Stimulated activated naive CD8-positive, alpha-beta T cell treated with anti-CD3 and anti-CD28 coated beads, Interleukin-15, Interleukin-2, amounts not matched to agents 100 ng/mL and 50 ng/mL, for 24 hours (primary cell): ENCODE measurements at regions not wholly inside any gene's neighbourhood (a gene's known extent, or its start where the extent isn't known, plus 50 kb on each side); places are given as distances from the start of the nearest gene placed in this dataset.
"Not testable (repeated sequence)": the region's sequence is repeated elsewhere in the genome, so short reads cannot be mapped to it uniquely, and the experiment has no call there.

Experiments
- H3K27ac Mint-ChIP-seq: one replicate; pipeline ENCODE4 v1.8.0; 2021; ENCODE audit warnings: mild to moderate bottlenecking, mixed read lengths
- H3K27me3 Mint-ChIP-seq: one replicate; pipeline ENCODE4 v1.8.0; 2021; ENCODE audit warnings: mixed read lengths
- H3K36me3 Mint-ChIP-seq: one replicate; pipeline ENCODE4 v1.8.0; 2021; ENCODE audit warnings: low read depth, mixed read lengths
- H3K4me1 Mint-ChIP-seq: one replicate; pipeline ENCODE4 v1.8.0; 2021; ENCODE audit warnings: low read depth, mixed read lengths
- H3K4me3 Mint-ChIP-seq: one replicate; pipeline ENCODE4 v1.8.0; 2021; ENCODE audit warnings: mild to moderate bottlenecking, mixed read lengths
- H3K9me3 Mint-ChIP-seq: one replicate; pipeline ENCODE4 v1.8.0; 2021; ENCODE audit warnings: mixed read lengths

GRCh38 chr4:3369781-3370674 is 71.7 kb upstream of the HGFAC start:
- H3K4me3 Mint-ChIP-seq = peak overlapping the region; percentile 50
- no peak overlapping the region for H3K27ac Mint-ChIP-seq
- no peaks in the 10 kb centered on the region for H3K36me3 Mint-ChIP-seq
- H3K27me3 Mint-ChIP-seq = peaks cover 7% of the 10 kb centered on the region
- H3K4me1 Mint-ChIP-seq = peaks cover 30% of the 10 kb centered on the region
- H3K9me3 Mint-ChIP-seq = no peaks in the 10 kb centered on the region

- H3K4me3 Mint-ChIP-seq = no peak overlapping the region
- H3K4me1 Mint-ChIP-seq = peaks cover 30% of the 10 kb centered on the region
- H3K36me3 Mint-ChIP-seq = no peaks in the 10 kb centered on the region
- H3K9me3 Mint-ChIP-seq = no peaks in the 10 kb centered on the region
- no peak overlapping the region for H3K27ac Mint-ChIP-seq
- H3K27me3 Mint-ChIP-seq = peaks cover 7% of the 10 kb centered on the region
Observed at GRCh38 chr4:3371033-3372001, 70.5 kb upstream of the HGFAC start.

- no peak overlapping the region for H3K27ac Mint-ChIP-seq
- no peaks in the 10 kb centered on the region for H3K36me3 Mint-ChIP-seq
- H3K4me1 Mint-ChIP-seq = peaks cover 30% of the 10 kb centered on the region
- H3K4me3 Mint-ChIP-seq = no peak overlapping the region
- no peaks in the 10 kb centered on the region for H3K9me3 Mint-ChIP-seq
- peaks cover 7% of the 10 kb centered on the region for H3K27me3 Mint-ChIP-seq
Observed at GRCh38 chr4:3372264-3372932, 69.4 kb upstream of the HGFAC start.

- H3K9me3 Mint-ChIP-seq = no peaks in the 10 kb centered on the region
- H3K27me3 Mint-ChIP-seq = peaks cover 7% of the 10 kb centered on the region
- peaks cover 30% of the 10 kb centered on the region for H3K4me1 Mint-ChIP-seq
- no peak overlapping the region for H3K4me3 Mint-ChIP-seq
- H3K36me3 Mint-ChIP-seq = peaks cover 1% of the 10 kb centered on the region
- H3K27ac Mint-ChIP-seq = no peak overlapping the region
Observed at GRCh38 chr4:3372933-3373465, 68.8 kb upstream of the HGFAC start.

- H3K4me3 Mint-ChIP-seq = no peak overlapping the region
- peaks cover 30% of the 10 kb centered on the region for H3K4me1 Mint-ChIP-seq
- H3K36me3 Mint-ChIP-seq = peaks cover 3% of the 10 kb centered on the region
- no peaks in the 10 kb centered on the region for H3K9me3 Mint-ChIP-seq
- no peak overlapping the region for H3K27ac Mint-ChIP-seq
- H3K27me3 Mint-ChIP-seq = peaks cover 7% of the 10 kb centered on the region
Observed at GRCh38 chr4:3373468-3373867, 68.3 kb upstream of the HGFAC start.

GRCh38 chr4:3374011-3374645 is 67.6 kb upstream of the HGFAC start:
- peaks cover 3% of the 10 kb centered on the region for H3K36me3 Mint-ChIP-seq
- no peak overlapping the region for H3K27ac Mint-ChIP-seq
- H3K9me3 Mint-ChIP-seq = peaks cover 3% of the 10 kb centered on the region
- H3K4me1 Mint-ChIP-seq = peaks cover 24% of the 10 kb centered on the region
- no peak overlapping the region for H3K4me3 Mint-ChIP-seq
- H3K27me3 Mint-ChIP-seq = peaks cover 7% of the 10 kb centered on the region

GRCh38 chr4:3374667-3375066 is 67.1 kb upstream of the HGFAC start:
- no peak overlapping the region for H3K4me3 Mint-ChIP-seq
- peaks cover 4% of the 10 kb centered on the region for H3K27me3 Mint-ChIP-seq
- peaks cover 19% of the 10 kb centered on the region for H3K4me1 Mint-ChIP-seq
- peaks cover 7% of the 10 kb centered on the region for H3K36me3 Mint-ChIP-seq
- peaks cover 6% of the 10 kb centered on the region for H3K9me3 Mint-ChIP-seq
- H3K27ac Mint-ChIP-seq = no peak overlapping the region

- peaks cover 3% of the 10 kb centered on the region for H3K27me3 Mint-ChIP-seq
- H3K36me3 Mint-ChIP-seq = peaks cover 10% of the 10 kb centered on the region
- H3K27ac Mint-ChIP-seq = no peak overlapping the region
- peaks cover 13% of the 10 kb centered on the region for H3K4me1 Mint-ChIP-seq
- H3K9me3 Mint-ChIP-seq = peaks cover 10% of the 10 kb centered on the region
- no peak overlapping the region for H3K4me3 Mint-ChIP-seq
Observed at GRCh38 chr4:3375688-3376087, 66.1 kb upstream of the HGFAC start.

GRCh38 chr4:3376266-3376665 is 65.5 kb upstream of the HGFAC start:
- peaks cover 3% of the 10 kb centered on the region for H3K27me3 Mint-ChIP-seq
- H3K4me3 Mint-ChIP-seq = no peak overlapping the region
- H3K9me3 Mint-ChIP-seq = peaks cover 15% of the 10 kb centered on the region
- H3K4me1 Mint-ChIP-seq = peaks cover 13% of the 10 kb centered on the region
- H3K27ac Mint-ChIP-seq = no peak overlapping the region
- H3K36me3 Mint-ChIP-seq = peaks cover 10% of the 10 kb centered on the region

GRCh38 chr4:3377557-3377956 is 64.2 kb upstream of the HGFAC start:
- Mint-ChIP-seq H3K27me3 (peaks cover under 1% of the 10 kb centered on the region), H3K4me1 (peaks cover 10% of the 10 kb centered on the region), H3K9me3 (peaks cover 15% of the 10 kb centered on the region), H3K36me3 (peaks cover 10% of the 10 kb centered on the region), H3K4me3 (no peak overlapping the region), H3K27ac (no peak overlapping the region)

GRCh38 chr4:3380336-3380735 is 61.4 kb upstream of the HGFAC start:
- H3K27me3 Mint-ChIP-seq, H3K4me3 Mint-ChIP-seq, H3K27ac Mint-ChIP-seq, H3K4me1 Mint-ChIP-seq: not testable (repeated sequence)
- Mint-ChIP-seq H3K9me3 (peaks cover 15% of the 10 kb centered on the region), H3K36me3 (peaks cover 10% of the 10 kb centered on the region)

GRCh38 chr4:3381208-3381607 is 60.6 kb upstream of the HGFAC start:
- H3K27ac Mint-ChIP-seq, H3K4me3 Mint-ChIP-seq, H3K27me3 Mint-ChIP-seq, H3K4me1 Mint-ChIP-seq: not testable (repeated sequence)
- Mint-ChIP-seq H3K9me3 (peaks cover 15% of the 10 kb centered on the region), H3K36me3 (peaks cover 10% of the 10 kb centered on the region)

GRCh38 chr4:3382251-3382650 is 59.5 kb upstream of the HGFAC start:
- H3K27me3 Mint-ChIP-seq = no peaks in the 10 kb centered on the region
- H3K9me3 Mint-ChIP-seq = peaks cover 15% of the 10 kb centered on the region
- no peak overlapping the region for H3K27ac Mint-ChIP-seq
- H3K4me1 Mint-ChIP-seq = peaks cover 8% of the 10 kb centered on the region
- peaks cover 10% of the 10 kb centered on the region for H3K36me3 Mint-ChIP-seq
- H3K4me3 Mint-ChIP-seq = no peak overlapping the region

GRCh38 chr4:3384391-3384770 is 57.4 kb upstream of the HGFAC start:
- H3K27ac Mint-ChIP-seq = no peak overlapping the region
- H3K9me3 Mint-ChIP-seq = peaks cover 11% of the 10 kb centered on the region
- H3K36me3 Mint-ChIP-seq = peaks cover 6% of the 10 kb centered on the region
- no peaks in the 10 kb centered on the region for H3K27me3 Mint-ChIP-seq
- no peak overlapping the region for H3K4me3 Mint-ChIP-seq
- H3K4me1 Mint-ChIP-seq = peaks cover 19% of the 10 kb centered on the region
